HAP-1 (cell line): ENCODE measurements at regions not wholly inside any gene's neighbourhood (a gene's known extent, or its start where the extent isn't known, plus 50 kb on each side); places are given as distances from the start of the nearest gene placed in this dataset.

Experiments
- DNase-seq, 2 experiments: peaks; one replicate each; pipeline ENCODE4 v3.0.0-alpha.2; 2016 to 2020; ENCODE audit warnings: low spot score in 2 of 2
- H3K27me3 ChIP-seq: fragments of 250-450 bp; sonication (Bioruptor Pico); 2 replicates; pipeline ENCODE4 v1.5.1; 2020; ENCODE audit warnings: low read depth, mild to moderate bottlenecking, moderate library complexity
- H3K36me3 ChIP-seq: fragments of 250-450 bp; sonication (Bioruptor Pico); replicated peaks from 2 replicates; pipeline ENCODE4 v1.5.1; 2020; ENCODE audit warnings: mild to moderate bottlenecking
- H3K4me1 ChIP-seq: fragments of 250-450 bp; sonication (Bioruptor Pico); 2 replicates; pipeline ENCODE4 v1.5.1; 2020; ENCODE audit warnings: mild to moderate bottlenecking
- H3K4me3 ChIP-seq: fragments of 250-450 bp; sonication (Bioruptor Pico); 2 replicates; pipeline ENCODE4 v1.5.1; 2020; ENCODE audit warnings: mild to moderate bottlenecking, moderate library complexity
- H3K9me3 ChIP-seq: fragments of 250-450 bp; sonication (Bioruptor Pico); 2 replicates; pipeline ENCODE4 v1.5.1; 2020; ENCODE audit warnings: mild to moderate bottlenecking, moderate library complexity
- in situ Hi-C: fragments of 300-500 bp; cut with MboI; formaldehyde crosslinking; loops from 3 replicates; pipeline ENCODE4 v1.14.3; 2020; ENCODE audit warnings: low sequenced_read_pairs, inconsistent platforms, mixed read lengths

GRCh38 chr3:104549099-104549714 is 817.5 kb upstream of the ALCAM start:
- no peak for DNase-seq
- Histone ChIP-seq H3K4me1 (no peaks in the 10 kb centered on the region), H3K36me3 (no peaks in the 10 kb centered on the region), H3K4me3 (no peak overlapping the region), H3K9me3 (no peaks in the 10 kb centered on the region), H3K27me3 (no peaks in the 10 kb centered on the region)
- in situ Hi-C loops, result no loop called here

GRCh38 chr3:104553121-104553520 is 813.6 kb upstream of the ALCAM start:
- Histone ChIP-seq H3K4me3 (no peak overlapping the region), H3K9me3 (no peaks in the 10 kb centered on the region), H3K36me3 (no peaks in the 10 kb centered on the region), H3K27me3 (no peaks in the 10 kb centered on the region), H3K4me1 (no peaks in the 10 kb centered on the region)
- DNase-seq, result no peak
- in situ Hi-C loops, result no loop called here

- H3K4me1 ChIP-seq, result no peaks in the 10 kb centered on the region
- H3K27me3 ChIP-seq, result no peaks in the 10 kb centered on the region
- no peak overlapping the region for H3K4me3 ChIP-seq
- no peak for DNase-seq
- H3K9me3 ChIP-seq, result no peaks in the 10 kb centered on the region
- H3K36me3 ChIP-seq, result no peaks in the 10 kb centered on the region
- in situ Hi-C loops, result no loop called here
Observed at GRCh38 chr3:104554425-104554824, 812.3 kb upstream of the ALCAM start.

GRCh38 chr3:104555728-104556127 is 811.0 kb upstream of the ALCAM start:
- Histone ChIP-seq H3K4me3 (no peak overlapping the region), H3K4me1 (no peaks in the 10 kb centered on the region), H3K9me3 (no peaks in the 10 kb centered on the region), H3K27me3 (no peaks in the 10 kb centered on the region), H3K36me3 (no peaks in the 10 kb centered on the region)
- in situ Hi-C loops, result no loop called here
- DNase-seq, result no peak

- Histone ChIP-seq H3K9me3 (no peaks in the 10 kb centered on the region), H3K36me3 (no peaks in the 10 kb centered on the region), H3K4me1 (no peaks in the 10 kb centered on the region), H3K4me3 (no peak overlapping the region), H3K27me3 (no peaks in the 10 kb centered on the region)
- no peak for DNase-seq
- in situ Hi-C loops, result no loop called here
Observed at GRCh38 chr3:104556372-104557078, 810.2 kb upstream of the ALCAM start.

GRCh38 chr3:104561324-104561723 is 805.4 kb upstream of the ALCAM start:
- H3K27me3 ChIP-seq, result no peaks in the 10 kb centered on the region
- in situ Hi-C loops, result no loop called here

GRCh38 chr3:104564045-104564643 is 802.6 kb upstream of the ALCAM start:
- Histone ChIP-seq H3K4me1 (no peaks in the 10 kb centered on the region), H3K4me3 (no peak overlapping the region), H3K27me3 (no peaks in the 10 kb centered on the region), H3K9me3 (no peaks in the 10 kb centered on the region), H3K36me3 (no peaks in the 10 kb centered on the region)
- DNase-seq, result peak; percentile 33 to 70
- in situ Hi-C loops, result no loop called here

More at GRCh38 chr3:104561324-104561723, 805.4 kb upstream of the ALCAM start:
- Histone ChIP-seq H3K36me3 (no peaks in the 10 kb centered on the region), H3K9me3 (no peaks in the 10 kb centered on the region), H3K4me3 (no peak overlapping the region), H3K4me1 (no peaks in the 10 kb centered on the region)
- no peak for DNase-seq

GRCh38 chr3:104566054-104566453 is 800.7 kb upstream of the ALCAM start:
- Histone ChIP-seq H3K4me3 (no peak overlapping the region), H3K9me3 (no peaks in the 10 kb centered on the region)
- in situ Hi-C loops, result no loop called here

GRCh38 chr3:104575634-104576033 is 791.1 kb upstream of the ALCAM start:
- Histone ChIP-seq H3K4me3 (no peak overlapping the region), H3K9me3 (no peaks in the 10 kb centered on the region), H3K4me1 (no peaks in the 10 kb centered on the region), H3K36me3 (no peaks in the 10 kb centered on the region), H3K27me3 (no peaks in the 10 kb centered on the region)
- in situ Hi-C loops, result no loop called here
- DNase-seq, result no peak

More at GRCh38 chr3:104566054-104566453, 800.7 kb upstream of the ALCAM start:
- Histone ChIP-seq H3K36me3 (no peaks in the 10 kb centered on the region), H3K27me3 (no peaks in the 10 kb centered on the region), H3K4me1 (no peaks in the 10 kb centered on the region)
- DNase-seq, result no peak

GRCh38 chr3:104578558-104578957 is 788.2 kb upstream of the ALCAM start:
- Histone ChIP-seq H3K9me3 (no peaks in the 10 kb centered on the region), H3K36me3 (no peaks in the 10 kb centered on the region), H3K27me3 (no peaks in the 10 kb centered on the region), H3K4me1 (no peaks in the 10 kb centered on the region), H3K4me3 (no peak overlapping the region)
- in situ Hi-C loops, result no loop called here
- no peak for DNase-seq

- no peak overlapping the region for H3K4me3 ChIP-seq
- H3K4me1 ChIP-seq, result no peaks in the 10 kb centered on the region
- H3K9me3 ChIP-seq, result no peaks in the 10 kb centered on the region
- in situ Hi-C loops, result no loop called here
- H3K36me3 ChIP-seq, result no peaks in the 10 kb centered on the region
- H3K27me3 ChIP-seq, result no peaks in the 10 kb centered on the region
- no peak for DNase-seq
Observed at GRCh38 chr3:104582092-104582491, 784.6 kb upstream of the ALCAM start.

- no peak for DNase-seq
- in situ Hi-C loops, result no loop called here
- H3K4me1 ChIP-seq, result no peaks in the 10 kb centered on the region
Observed at GRCh38 chr3:104584682-104585081, 782.0 kb upstream of the ALCAM start.

GRCh38 chr3:104586344-104586743 is 780.4 kb upstream of the ALCAM start:
- no peaks in the 10 kb centered on the region for H3K36me3 ChIP-seq
- no peak overlapping the region for H3K4me3 ChIP-seq
- no peak for DNase-seq
- no peaks in the 10 kb centered on the region for H3K9me3 ChIP-seq
- H3K4me1 ChIP-seq, result no peaks in the 10 kb centered on the region
- H3K27me3 ChIP-seq, result no peaks in the 10 kb centered on the region
- in situ Hi-C loops, result no loop called here

More at GRCh38 chr3:104584682-104585081, 782.0 kb upstream of the ALCAM start:
- Histone ChIP-seq H3K27me3 (no peaks in the 10 kb centered on the region), H3K9me3 (no peaks in the 10 kb centered on the region), H3K36me3 (no peaks in the 10 kb centered on the region), H3K4me3 (no peak overlapping the region)

- in situ Hi-C loops, result no loop called here
- Histone ChIP-seq H3K4me3 (no peak overlapping the region), H3K36me3 (no peaks in the 10 kb centered on the region), H3K27me3 (no peaks in the 10 kb centered on the region), H3K9me3 (no peaks in the 10 kb centered on the region), H3K4me1 (no peaks in the 10 kb centered on the region)
- DNase-seq, result no peak
Observed at GRCh38 chr3:104588442-104588841, 778.3 kb upstream of the ALCAM start.
